22Rv1 (cell line): ENCODE measurements at regions not wholly inside any gene's neighbourhood (a gene's known extent, or its start where the extent isn't known, plus 50 kb on each side); places are given as distances from the start of the nearest gene placed in this dataset.

Experiments
- ZFX ChIP-seq: fragments of 450-650 bp; IDR thresholded peaks from 2 replicates; pipeline ENCODE4 v1.6.1; 2017; ENCODE audit warnings: antibody characterized with exemption, borderline replicate concordance
- TF ChIP-seq, protein P1 (sequence below): fragments of 450-650 bp; IDR thresholded peaks from 2 replicates; pipeline ENCODE4 v1.5.1; 2017; ENCODE audit warnings: mild to moderate bottlenecking

DNA sequence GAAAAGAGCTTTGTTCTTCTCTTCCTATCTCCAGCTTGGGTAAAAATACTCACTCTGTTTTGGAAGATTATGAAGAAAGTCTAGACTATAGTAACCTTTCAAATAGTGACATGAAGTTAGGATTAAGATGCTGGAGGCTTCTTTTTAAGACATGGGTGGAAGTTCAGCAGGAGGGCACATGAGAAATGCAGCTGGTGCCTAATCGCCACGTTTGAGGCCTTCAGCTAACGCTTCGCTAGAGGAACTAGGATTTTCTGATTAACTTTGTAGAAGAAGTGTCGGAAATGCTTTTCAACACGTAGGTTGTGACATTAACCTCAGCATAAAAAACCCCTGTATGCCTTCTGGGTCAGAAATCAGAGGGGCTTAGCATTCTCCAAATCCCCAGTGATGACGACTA is 348.1 kb upstream of the MAP3K7 start:
- TF ChIP-seq, protein P1, sequence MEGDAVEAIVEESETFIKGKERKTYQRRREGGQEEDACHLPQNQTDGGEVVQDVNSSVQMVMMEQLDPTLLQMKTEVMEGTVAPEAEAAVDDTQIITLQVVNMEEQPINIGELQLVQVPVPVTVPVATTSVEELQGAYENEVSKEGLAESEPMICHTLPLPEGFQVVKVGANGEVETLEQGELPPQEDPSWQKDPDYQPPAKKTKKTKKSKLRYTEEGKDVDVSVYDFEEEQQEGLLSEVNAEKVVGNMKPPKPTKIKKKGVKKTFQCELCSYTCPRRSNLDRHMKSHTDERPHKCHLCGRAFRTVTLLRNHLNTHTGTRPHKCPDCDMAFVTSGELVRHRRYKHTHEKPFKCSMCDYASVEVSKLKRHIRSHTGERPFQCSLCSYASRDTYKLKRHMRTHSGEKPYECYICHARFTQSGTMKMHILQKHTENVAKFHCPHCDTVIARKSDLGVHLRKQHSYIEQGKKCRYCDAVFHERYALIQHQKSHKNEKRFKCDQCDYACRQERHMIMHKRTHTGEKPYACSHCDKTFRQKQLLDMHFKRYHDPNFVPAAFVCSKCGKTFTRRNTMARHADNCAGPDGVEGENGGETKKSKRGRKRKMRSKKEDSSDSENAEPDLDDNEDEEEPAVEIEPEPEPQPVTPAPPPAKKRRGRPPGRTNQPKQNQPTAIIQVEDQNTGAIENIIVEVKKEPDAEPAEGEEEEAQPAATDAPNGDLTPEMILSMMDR: no peak
- TF ChIP-seq ZFX: no peak
